HL-60 (cell line): ENCODE measurements at regions not wholly inside any gene's neighbourhood (a gene's known extent, or its start where the extent isn't known, plus 50 kb on each side); places are given as distances from the start of the nearest gene placed in this dataset.

ENCODE experiments used
- GABPA ChIP-seq: IDR thresholded peaks from 2 replicates; pipeline ENCODE4 v1.6.1; 2012; ENCODE audit warnings: low read depth
- POLR2AphosphoS5 ChIP-seq: IDR thresholded peaks from 2 replicates; pipeline ENCODE4 v1.6.1; 2012; ENCODE audit warnings: low read depth
- SPI1 ChIP-seq: IDR thresholded peaks from 2 replicates; pipeline ENCODE4 v1.6.1; 2012; ENCODE audit warnings: low read depth, mild to moderate bottlenecking, borderline replicate concordance
- TF ChIP-seq, protein P1 (sequence below): IDR thresholded peaks from one replicate; pipeline ENCODE4 v1.5.1; 2011; ENCODE audit warnings: low read length, control low read depth, inconsistent platforms; ENCODE audit not compliant: insufficient read depth

DNA sequence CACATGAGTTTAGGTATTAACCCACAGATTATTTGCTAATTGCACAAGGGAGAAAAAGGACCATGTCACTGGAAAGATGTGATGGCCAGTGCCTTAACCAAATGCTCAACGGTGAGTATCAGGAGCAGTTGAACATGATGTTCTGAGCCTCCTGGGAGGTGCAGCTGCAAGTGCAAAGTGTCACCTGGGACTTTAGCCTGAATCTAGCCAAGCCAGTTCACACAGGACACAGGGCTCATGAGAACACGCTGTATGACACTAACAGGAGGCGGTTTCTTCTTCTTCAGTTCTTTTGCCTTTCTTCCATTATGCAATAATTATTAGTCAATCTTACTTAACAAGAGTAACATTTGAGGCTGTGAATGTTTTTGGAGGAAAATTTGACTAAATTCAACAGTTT lies 225.3 kb downstream of the THBS2 start:
- TF ChIP-seq, protein P1, sequence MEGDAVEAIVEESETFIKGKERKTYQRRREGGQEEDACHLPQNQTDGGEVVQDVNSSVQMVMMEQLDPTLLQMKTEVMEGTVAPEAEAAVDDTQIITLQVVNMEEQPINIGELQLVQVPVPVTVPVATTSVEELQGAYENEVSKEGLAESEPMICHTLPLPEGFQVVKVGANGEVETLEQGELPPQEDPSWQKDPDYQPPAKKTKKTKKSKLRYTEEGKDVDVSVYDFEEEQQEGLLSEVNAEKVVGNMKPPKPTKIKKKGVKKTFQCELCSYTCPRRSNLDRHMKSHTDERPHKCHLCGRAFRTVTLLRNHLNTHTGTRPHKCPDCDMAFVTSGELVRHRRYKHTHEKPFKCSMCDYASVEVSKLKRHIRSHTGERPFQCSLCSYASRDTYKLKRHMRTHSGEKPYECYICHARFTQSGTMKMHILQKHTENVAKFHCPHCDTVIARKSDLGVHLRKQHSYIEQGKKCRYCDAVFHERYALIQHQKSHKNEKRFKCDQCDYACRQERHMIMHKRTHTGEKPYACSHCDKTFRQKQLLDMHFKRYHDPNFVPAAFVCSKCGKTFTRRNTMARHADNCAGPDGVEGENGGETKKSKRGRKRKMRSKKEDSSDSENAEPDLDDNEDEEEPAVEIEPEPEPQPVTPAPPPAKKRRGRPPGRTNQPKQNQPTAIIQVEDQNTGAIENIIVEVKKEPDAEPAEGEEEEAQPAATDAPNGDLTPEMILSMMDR: no peak
- TF ChIP-seq POLR2AphosphoS5: no peak
- TF ChIP-seq SPI1: no peak
- no peak for TF ChIP-seq GABPA
